SK-N-SH (cell line): ENCODE measurements at regions not wholly inside any gene's neighbourhood (a gene's known extent, or its start where the extent isn't known, plus 50 kb on each side); places are given as distances from the start of the nearest gene placed in this dataset.

Source experiments
- CTCF ChIP-seq: fragments of 200-600 bp; sonication (generic); IDR thresholded peaks from 2 replicates; pipeline ENCODE4 v1.6.1; 2017; ENCODE audit warnings: antibody characterized with exemption, mild to moderate bottlenecking, moderate library complexity
- EZH2phosphoT487 ChIP-seq: fragments of 200-600 bp; sonication (generic); IDR thresholded peaks from 2 replicates; pipeline ENCODE4 v1.6.1; 2017; ENCODE audit warnings: low read depth, mixed run types, mild to moderate bottlenecking, antibody characterized with exemption, moderate library complexity, borderline replicate concordance
- FOXM1 ChIP-seq: IDR thresholded peaks from 2 replicates; pipeline ENCODE4 v1.4.0; 2012; ENCODE audit warnings: low read depth, mild to moderate bottlenecking
- RAD21 ChIP-seq: IDR thresholded peaks from 2 replicates; pipeline ENCODE4 v1.6.1; 2012; ENCODE audit warnings: mild to moderate bottlenecking, low read length
- RCOR1 ChIP-seq: fragments of 150-350 bp; IDR thresholded peaks from 2 replicates; pipeline ENCODE4 v1.6.1; 2017; ENCODE audit warnings: antibody characterized with exemption, low read length
- REST ChIP-seq: IDR thresholded peaks from 2 replicates; pipeline ENCODE4 v1.6.1; 2012; ENCODE audit warnings: mild to moderate bottlenecking, low read depth, low read length, moderate library complexity
- TAF1 ChIP-seq: IDR thresholded peaks from 2 replicates; pipeline ENCODE4 v1.6.1; 2012; ENCODE audit warnings: low read depth, mild to moderate bottlenecking, low read length, moderate library complexity, borderline replicate concordance

- TF ChIP-seq REST, result no peak
- no peak for TF ChIP-seq TAF1
- TF ChIP-seq EZH2phosphoT487, result no peak
- TF ChIP-seq RAD21, result peak; percentile 39; the same call in 1 of the 2 replicates
- no peak for TF ChIP-seq FOXM1
- no peak for TF ChIP-seq CTCF
- peak; percentile 87 for TF ChIP-seq RCOR1
Observed at GRCh38 chr16:76656994-76657393, 379.8 kb downstream of the CNTNAP4 start.
